LNCAP (cell line): ENCODE measurements at regions not wholly inside any gene's neighbourhood (a gene's known extent, or its start where the extent isn't known, plus 50 kb on each side); places are given as distances from the start of the nearest gene placed in this dataset.

ENCODE experiments used
- CTCF ChIP-seq: fragments of 450-650 bp; IDR thresholded peaks from 2 replicates; pipeline ENCODE4 v1.5.1; 2017; ENCODE audit warnings: mild to moderate bottlenecking

DNA sequence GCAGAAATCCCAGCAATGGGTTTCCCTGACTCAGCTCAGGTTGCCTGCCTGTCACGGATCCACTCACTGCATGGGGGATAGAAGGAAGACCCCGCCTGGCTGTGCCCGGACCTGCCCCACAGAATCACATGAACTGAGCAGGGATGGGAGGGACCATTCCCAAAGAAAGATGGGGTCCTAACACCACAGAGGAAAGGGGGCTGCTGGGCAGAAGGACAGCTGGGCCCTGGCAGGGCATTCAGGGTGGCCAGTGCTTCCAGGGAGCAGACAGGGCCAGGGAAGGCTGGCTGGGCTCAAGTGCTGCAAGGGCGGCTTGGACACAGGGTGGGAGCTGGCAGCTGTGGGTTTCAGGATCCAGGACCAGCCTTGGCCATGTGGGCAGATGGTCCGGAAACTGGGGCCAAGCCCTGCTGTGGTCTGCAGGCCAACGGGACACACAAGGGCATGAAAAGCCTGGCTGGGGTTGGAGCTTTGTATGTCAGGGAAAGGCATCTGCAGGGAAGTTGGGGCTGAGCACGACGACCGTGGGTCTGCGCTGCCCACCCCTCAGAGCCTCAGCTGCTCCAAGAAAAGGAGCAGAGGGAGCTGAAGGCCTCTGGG, 723.9 kb downstream of the PTPRU start:
- no peak for TF ChIP-seq CTCF

DNA sequence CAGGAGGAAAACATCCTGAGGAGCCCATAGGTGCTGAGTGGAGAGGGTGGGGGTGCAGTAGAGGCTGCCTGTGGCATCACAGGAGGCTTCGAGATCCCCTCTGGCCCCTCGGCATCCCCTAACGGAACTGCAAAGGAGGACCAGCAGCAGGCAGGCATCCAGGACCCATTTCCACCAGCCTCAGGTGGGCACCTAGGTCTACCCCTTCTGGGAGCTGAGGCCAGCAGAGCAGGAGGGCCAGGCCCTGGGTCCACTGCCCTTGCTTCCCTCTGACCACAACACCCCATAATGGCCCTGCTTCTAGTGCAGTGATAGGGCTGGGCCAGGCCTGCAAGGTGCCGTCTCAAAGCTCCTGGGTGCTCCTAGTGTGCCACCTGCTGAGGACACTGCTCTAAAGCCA, 723.0 kb downstream of the PTPRU start:
- no peak for TF ChIP-seq CTCF

- TF ChIP-seq CTCF: no peak
Measured at GRCh38 chr1:29958271-29958670, 721.9 kb downstream of the PTPRU start.

GRCh38 chr1:29956349-29957030, 720.2 kb downstream of the PTPRU start:
- no peak for TF ChIP-seq CTCF

DNA sequence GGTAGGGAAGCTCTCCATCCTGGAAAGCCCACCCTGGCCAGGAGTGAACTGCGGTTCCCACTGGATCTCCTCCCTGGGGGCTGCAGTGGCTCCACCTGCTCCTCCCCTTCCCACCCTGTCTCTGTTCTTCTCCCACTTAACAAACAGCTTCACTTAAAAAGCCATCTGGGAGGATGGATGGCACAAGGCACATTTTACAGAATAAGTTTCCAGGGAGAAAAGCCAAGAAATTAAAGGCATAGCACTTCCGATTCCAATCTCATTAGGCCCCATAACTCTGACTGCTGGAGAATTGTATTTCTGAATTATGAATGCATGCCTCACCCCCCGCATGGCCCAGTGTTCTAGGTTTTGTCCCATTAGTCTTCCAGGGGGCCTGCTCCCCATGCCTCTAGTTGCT, 718.3 kb downstream of the PTPRU start:
- TF ChIP-seq CTCF: no peak

DNA sequence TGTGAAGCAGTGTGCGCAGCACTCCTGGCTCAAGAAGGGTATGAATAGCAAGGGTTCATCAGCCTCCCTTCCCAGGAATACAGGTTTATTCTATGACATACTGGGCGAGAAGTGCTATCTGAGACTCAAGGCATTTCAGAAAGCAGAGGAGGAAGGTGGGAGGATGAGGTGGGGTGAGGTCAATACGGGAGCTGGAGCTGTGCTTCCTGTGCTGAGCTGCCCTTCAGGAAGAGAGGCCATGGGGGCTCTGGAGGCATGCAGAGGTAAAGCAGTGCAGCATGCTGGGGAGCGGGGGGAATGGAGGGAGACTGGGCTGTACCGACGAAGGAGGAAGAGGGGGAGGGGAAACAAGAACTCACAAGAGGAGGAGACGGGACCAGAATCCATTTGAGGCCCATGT, 717.6 kb downstream of the PTPRU start:
- TF ChIP-seq CTCF: no peak

- no peak for TF ChIP-seq CTCF
Measured at GRCh38 chr1:29949676-29950075, 713.4 kb downstream of the PTPRU start.

DNA sequence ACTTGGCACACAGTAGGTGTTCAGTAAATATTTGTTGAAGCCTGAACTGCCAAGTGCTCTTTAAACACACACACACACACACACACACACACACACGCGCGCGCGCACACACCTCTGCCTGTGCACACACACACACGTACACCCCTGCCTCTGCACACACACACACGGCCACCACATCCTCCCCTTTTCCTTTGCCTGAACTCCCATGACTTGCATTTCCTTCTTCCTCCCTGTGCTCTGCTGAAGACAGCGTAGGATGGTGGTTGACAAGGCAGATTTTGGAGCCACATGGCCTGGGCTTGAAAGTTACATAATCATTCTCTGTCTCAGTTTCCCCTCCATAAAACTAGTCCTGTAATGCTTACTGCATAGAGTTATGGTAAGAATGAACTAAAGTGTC, 712.3 kb downstream of the PTPRU start:
- no peak for TF ChIP-seq CTCF
